ENCODE measurements at regions not wholly inside any gene's neighbourhood (a gene's known extent, or its start where the extent isn't known, plus 50 kb on each side); places are given as distances from the start of the nearest gene placed in this dataset.

- TF ChIP-seq CTCF (conservative IDR thresholded peaks at IDR 0.05), result no peak
- TF ChIP-seq ZFX (IDR thresholded peaks at IDR 0.05), result no peak
These were observed 60.8 kb downstream of the CAPZA3 start for GRCh38 chr12:18798535-18799361.

All from C4-2B (cell line).